ENCODE measurements at regions not wholly inside any gene's neighbourhood (a gene's known extent, or its start where the extent isn't known, plus 50 kb on each side); places are given as distances from the start of the nearest gene placed in this dataset.
"Not testable (repeated sequence)": the region's sequence is repeated elsewhere in the genome, so short reads cannot be mapped to it uniquely, and the experiment has no call there.

DNA sequence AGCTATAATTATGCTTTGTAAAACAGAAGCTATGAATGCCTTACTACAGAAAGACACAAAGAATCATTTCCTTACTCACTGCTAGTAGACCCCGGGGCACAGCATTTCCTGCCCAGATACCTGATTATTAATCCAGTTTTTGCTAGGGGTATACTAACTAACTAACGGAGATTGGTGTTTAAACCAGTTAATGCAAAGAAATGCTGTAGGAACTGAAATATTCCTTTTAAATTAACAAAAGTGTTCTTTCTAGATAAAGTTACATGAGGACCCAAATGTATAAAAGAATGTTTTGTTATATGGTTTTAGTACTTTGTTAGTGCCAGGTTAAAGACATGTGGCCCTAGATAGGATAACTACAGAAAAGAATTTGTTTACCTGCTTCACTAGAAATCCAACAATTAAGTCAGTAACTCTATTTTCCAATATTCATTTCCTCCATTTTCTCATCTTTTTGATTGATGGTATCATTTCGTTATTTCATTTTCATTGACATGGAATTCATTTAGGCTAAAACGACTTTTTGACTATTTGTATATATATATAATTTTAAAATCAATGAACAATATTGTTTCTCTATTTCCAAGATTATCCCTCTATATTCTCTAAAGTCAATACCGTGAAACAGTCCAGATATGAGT is 169.0 kb downstream of the USP22 start:
- TF ChIP-seq POLR2AphosphoS5, EP300 (IDR thresholded peaks at IDR 0.05): not testable (repeated sequence)

All from stomach (tissue), 4 donors.